Nephron (organoid): ENCODE measurements at regions not wholly inside any gene's neighbourhood (a gene's known extent, or its start where the extent isn't known, plus 50 kb on each side); places are given as distances from the start of the nearest gene placed in this dataset.

ENCODE experiments used
- H3K27ac Mint-ChIP-seq, 3 experiments: 2 replicates each; pipeline ENCODE4 v1.8.0; 2020; ENCODE audit warnings: mixed read lengths in 3 of 3, mild to moderate bottlenecking in 2 of 3, moderate library complexity in 1 of 3
- H3K27me3 Mint-ChIP-seq: 2 replicates; pipeline ENCODE4 v1.8.0; 2021; ENCODE audit warnings: low read depth, mild to moderate bottlenecking, moderate library complexity, mixed read lengths
- H3K36me3 Mint-ChIP-seq: 2 replicates; pipeline ENCODE4 v1.8.0; 2020; ENCODE audit warnings: low read depth, mixed read lengths
- H3K4me1 Mint-ChIP-seq: 2 replicates; pipeline ENCODE4 v1.8.0; 2020; ENCODE audit warnings: mixed read lengths
- H3K4me3 Mint-ChIP-seq, 3 experiments: 2 replicates each; pipeline ENCODE4 v1.8.0; 2020; ENCODE audit warnings: mild to moderate bottlenecking in 3 of 3, mixed read lengths in 3 of 3, moderate library complexity in 2 of 3
- H3K9me3 Mint-ChIP-seq: 2 replicates; pipeline ENCODE4 v1.8.0; 2020; ENCODE audit warnings: mixed read lengths
- TF ChIP-seq, protein P1 (sequence below), 3 experiments: fragments of 200-600 bp; sonication (generic); IDR thresholded peaks; one replicate each; pipeline ENCODE4 v1.5.0; 2021; ENCODE audit warnings: antibody characterized with exemption in 3 of 3; ENCODE audit not compliant: unreplicated experiment in 3 of 3

GRCh38 chr3:18724456-18724855, 299.3 kb upstream of the SATB1 start:
- H3K27me3 Mint-ChIP-seq = no peaks in the 10 kb centered on the region
- H3K9me3 Mint-ChIP-seq = no peaks in the 10 kb centered on the region
- no peak overlapping the region for H3K27ac Mint-ChIP-seq
- no peak overlapping the region for H3K4me3 Mint-ChIP-seq
- peaks cover 5% of the 10 kb centered on the region for H3K4me1 Mint-ChIP-seq
- TF ChIP-seq, protein P1, sequence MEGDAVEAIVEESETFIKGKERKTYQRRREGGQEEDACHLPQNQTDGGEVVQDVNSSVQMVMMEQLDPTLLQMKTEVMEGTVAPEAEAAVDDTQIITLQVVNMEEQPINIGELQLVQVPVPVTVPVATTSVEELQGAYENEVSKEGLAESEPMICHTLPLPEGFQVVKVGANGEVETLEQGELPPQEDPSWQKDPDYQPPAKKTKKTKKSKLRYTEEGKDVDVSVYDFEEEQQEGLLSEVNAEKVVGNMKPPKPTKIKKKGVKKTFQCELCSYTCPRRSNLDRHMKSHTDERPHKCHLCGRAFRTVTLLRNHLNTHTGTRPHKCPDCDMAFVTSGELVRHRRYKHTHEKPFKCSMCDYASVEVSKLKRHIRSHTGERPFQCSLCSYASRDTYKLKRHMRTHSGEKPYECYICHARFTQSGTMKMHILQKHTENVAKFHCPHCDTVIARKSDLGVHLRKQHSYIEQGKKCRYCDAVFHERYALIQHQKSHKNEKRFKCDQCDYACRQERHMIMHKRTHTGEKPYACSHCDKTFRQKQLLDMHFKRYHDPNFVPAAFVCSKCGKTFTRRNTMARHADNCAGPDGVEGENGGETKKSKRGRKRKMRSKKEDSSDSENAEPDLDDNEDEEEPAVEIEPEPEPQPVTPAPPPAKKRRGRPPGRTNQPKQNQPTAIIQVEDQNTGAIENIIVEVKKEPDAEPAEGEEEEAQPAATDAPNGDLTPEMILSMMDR (IDR thresholded peaks at IDR 0.05; ENCODE audit: unreplicated experiment in 3 of 3) = no peak
- H3K36me3 Mint-ChIP-seq = no peaks in the 10 kb centered on the region

GRCh38 chr3:18723206-18723810, 298.2 kb upstream of the SATB1 start:
- Mint-ChIP-seq H3K9me3 (no peaks in the 10 kb centered on the region), H3K4me1 (peaks cover 5% of the 10 kb centered on the region), H3K27me3 (no peaks in the 10 kb centered on the region), H3K27ac (no peak overlapping the region), H3K4me3 (no peak overlapping the region), H3K36me3 (no peaks in the 10 kb centered on the region)
- TF ChIP-seq, protein P1 (IDR thresholded peaks at IDR 0.05; ENCODE audit: unreplicated experiment in 3 of 3) = no peak

DNA sequence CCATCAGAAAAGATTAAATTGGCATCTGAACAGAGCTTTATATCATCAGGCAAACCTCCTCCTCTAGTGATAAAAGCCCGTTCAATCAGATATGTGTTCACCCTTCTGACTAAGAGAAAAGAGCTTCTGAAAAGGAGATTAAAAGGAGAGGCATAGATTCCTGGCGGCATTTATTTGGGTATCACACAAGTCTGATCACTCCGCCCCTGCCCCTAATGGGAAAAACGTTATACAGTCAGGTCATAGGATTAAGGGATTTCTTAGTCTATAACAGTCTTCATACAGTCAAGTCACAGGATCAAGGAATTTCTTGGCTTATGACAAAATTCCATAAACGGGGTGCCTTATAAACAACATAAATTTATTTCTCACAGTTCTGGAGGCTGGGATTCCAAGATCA, 295.4 kb upstream of the SATB1 start:
- no peaks in the 10 kb centered on the region for H3K9me3 Mint-ChIP-seq
- no peaks in the 10 kb centered on the region for H3K27me3 Mint-ChIP-seq
- no peaks in the 10 kb centered on the region for H3K4me1 Mint-ChIP-seq
- H3K4me3 Mint-ChIP-seq = no peak overlapping the region
- TF ChIP-seq, protein P1 (IDR thresholded peaks at IDR 0.05; ENCODE audit: unreplicated experiment in 3 of 3) = no peak
- H3K36me3 Mint-ChIP-seq = no peaks in the 10 kb centered on the region
- H3K27ac Mint-ChIP-seq = no peak overlapping the region

GRCh38 chr3:18717598-18717997, 292.5 kb upstream of the SATB1 start:
- TF ChIP-seq, protein P1 (IDR thresholded peaks at IDR 0.05; ENCODE audit: unreplicated experiment in 3 of 3) = no peak
- H3K27me3 Mint-ChIP-seq = no peaks in the 10 kb centered on the region
- no peaks in the 10 kb centered on the region for H3K4me1 Mint-ChIP-seq
- no peaks in the 10 kb centered on the region for H3K36me3 Mint-ChIP-seq
- no peaks in the 10 kb centered on the region for H3K9me3 Mint-ChIP-seq
- H3K4me3 Mint-ChIP-seq = no peak overlapping the region
- H3K27ac Mint-ChIP-seq = no peak overlapping the region

GRCh38 chr3:18716821-18717220, 291.7 kb upstream of the SATB1 start:
- TF ChIP-seq, protein P1 (IDR thresholded peaks at IDR 0.05; ENCODE audit: unreplicated experiment in 3 of 3) = no peak
- Mint-ChIP-seq H3K4me3 (no peak overlapping the region), H3K9me3 (no peaks in the 10 kb centered on the region), H3K27me3 (no peaks in the 10 kb centered on the region), H3K4me1 (no peaks in the 10 kb centered on the region), H3K36me3 (no peaks in the 10 kb centered on the region), H3K27ac (no peak overlapping the region)

DNA sequence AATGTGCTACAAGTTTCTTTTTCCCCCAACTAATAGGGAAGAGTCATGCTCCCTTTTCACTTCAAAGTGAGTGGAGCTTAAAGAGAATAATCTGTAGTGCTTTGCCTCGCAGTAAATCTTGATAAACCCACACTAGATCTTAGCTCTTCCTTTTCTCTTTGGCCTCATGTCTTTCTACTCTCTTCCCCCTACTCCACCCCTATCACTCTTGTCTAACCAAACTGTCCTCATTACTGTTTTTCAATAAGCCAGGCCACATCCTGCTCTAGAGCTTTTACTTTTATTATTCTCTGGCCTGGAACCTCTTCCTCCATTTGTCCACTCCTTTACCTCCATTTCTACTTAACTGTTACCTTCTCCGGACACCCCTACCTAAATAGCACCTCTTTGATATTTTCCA, 291.0 kb upstream of the SATB1 start:
- no peak overlapping the region for H3K27ac Mint-ChIP-seq
- no peaks in the 10 kb centered on the region for H3K4me1 Mint-ChIP-seq
- TF ChIP-seq, protein P1 (IDR thresholded peaks at IDR 0.05; ENCODE audit: unreplicated experiment in 3 of 3) = no peak
- H3K27me3 Mint-ChIP-seq = no peaks in the 10 kb centered on the region
- H3K36me3 Mint-ChIP-seq = no peaks in the 10 kb centered on the region
- H3K4me3 Mint-ChIP-seq = no peak overlapping the region
- no peaks in the 10 kb centered on the region for H3K9me3 Mint-ChIP-seq
